ENCODE measurements at regions not wholly inside any gene's neighbourhood (a gene's known extent, or its start where the extent isn't known, plus 50 kb on each side); places are given as distances from the start of the nearest gene placed in this dataset.

- Histone ChIP-seq H2AK5ac (ENCODE audit: low read length) (no peak overlapping the region), H3K4ac (ENCODE audit: low read depth, low read length) (no peak overlapping the region), H2BK5ac (ENCODE audit: low read length) (no peak overlapping the region), H3K36me3 (ENCODE audit: control insufficient read depth, insufficient read depth, low read length) (no peaks in the 10 kb centered on the region), H2BK120ac (ENCODE audit: low read depth, low read length) (no peak overlapping the region), H4K8ac (ENCODE audit: low read depth, low read length) (no peak overlapping the region), H3K79me2 (ENCODE audit: control insufficient read depth, insufficient read depth, low read length) (no peaks in the 10 kb centered on the region), H3K27ac (ENCODE audit: low read depth, low read length) (no peak overlapping the region), H3K18ac (ENCODE audit: low read length) (no peak overlapping the region), H3K79me1 (ENCODE audit: low read length) (no peaks in the 10 kb centered on the region), H3K4me3 (ENCODE audit: low read length) (no peak overlapping the region), H3K23ac (ENCODE audit: low read length) (no peak overlapping the region), H2BK15ac (replicated peaks; ENCODE audit: low read depth) (no peak overlapping the region), H3K56ac (ENCODE audit: low read length) (no peak overlapping the region), H3K27me3 (ENCODE audit: insufficient read depth, low read length, poor library complexity) (no peaks in the 10 kb centered on the region), H3K9ac (ENCODE audit: low read length) (no peak overlapping the region), H3K4me1 (ENCODE audit: control insufficient read depth, low read depth, low read length) (no peaks in the 10 kb centered on the region), H3K4me2 (ENCODE audit: low read length) (no peak overlapping the region), H4K5ac (ENCODE audit: low read length) (no peak overlapping the region)
- DNase-seq: no peak
- WGBS (ENCODE audit: extremely low coverage, insufficient coverage, low lambda C conversion rate): no CpG with 5 or more reads among the region's 2 CpGs
Measured at GRCh38 chr2:10987439-10987838, 75.7 kb downstream of the KCNF1 start.

GRCh38 chr2:10987861-10988260, 76.1 kb downstream of the KCNF1 start:
- no peak overlapping the region for H3K4ac ChIP-seq (ENCODE audit: low read depth, low read length)
- H3K27me3 ChIP-seq (ENCODE audit: insufficient read depth, low read length, poor library complexity): no peaks in the 10 kb centered on the region
- DNase-seq: no peak

GRCh38 chr2:10989151-10989550, 77.4 kb downstream of the KCNF1 start:
- DNase-seq: no peak
- no peak overlapping the region for H3K56ac ChIP-seq (ENCODE audit: low read length)
- no peak overlapping the region for H3K4me3 ChIP-seq (ENCODE audit: low read length)

More at GRCh38 chr2:10987861-10988260, 76.1 kb downstream of the KCNF1 start:
- no peak overlapping the region for H2BK5ac ChIP-seq (ENCODE audit: low read length)
- no peak overlapping the region for H3K23ac ChIP-seq (ENCODE audit: low read length)
- H3K56ac ChIP-seq (ENCODE audit: low read length): no peak overlapping the region
- H3K4me2 ChIP-seq (ENCODE audit: low read length): no peak overlapping the region
- no peaks in the 10 kb centered on the region for H3K79me2 ChIP-seq (ENCODE audit: control insufficient read depth, insufficient read depth, low read length)
- no peak overlapping the region for H3K9ac ChIP-seq (ENCODE audit: low read length)
- H3K36me3 ChIP-seq (ENCODE audit: control insufficient read depth, insufficient read depth, low read length): no peaks in the 10 kb centered on the region
- no peaks in the 10 kb centered on the region for H3K79me1 ChIP-seq (ENCODE audit: low read length)
- WGBS (ENCODE audit: extremely low coverage, insufficient coverage, low lambda C conversion rate): no CpG with 5 or more reads among the region's 3 CpGs
- H3K18ac ChIP-seq (ENCODE audit: low read length): no peak overlapping the region
- H4K8ac ChIP-seq (ENCODE audit: low read depth, low read length): no peak overlapping the region
- no peaks in the 10 kb centered on the region for H3K4me1 ChIP-seq (ENCODE audit: control insufficient read depth, low read depth, low read length)
- H2BK120ac ChIP-seq (ENCODE audit: low read depth, low read length): no peak overlapping the region
- H3K4me3 ChIP-seq (ENCODE audit: low read length): no peak overlapping the region
- no peak overlapping the region for H4K5ac ChIP-seq (ENCODE audit: low read length)
- no peak overlapping the region for H2AK5ac ChIP-seq (ENCODE audit: low read length)
- H2BK15ac ChIP-seq (replicated peaks; ENCODE audit: low read depth): no peak overlapping the region
- H3K27ac ChIP-seq (ENCODE audit: low read depth, low read length): no peak overlapping the region

GRCh38 chr2:10989782-10990181, 78.0 kb downstream of the KCNF1 start:
- Histone ChIP-seq H4K5ac (ENCODE audit: low read length) (no peak overlapping the region), H3K27me3 (ENCODE audit: insufficient read depth, low read length, poor library complexity) (no peaks in the 10 kb centered on the region), H2BK120ac (ENCODE audit: low read depth, low read length) (no peak overlapping the region), H3K4me1 (ENCODE audit: control insufficient read depth, low read depth, low read length) (no peaks in the 10 kb centered on the region), H3K18ac (ENCODE audit: low read length) (no peak overlapping the region), H3K9ac (ENCODE audit: low read length) (no peak overlapping the region), H3K79me1 (ENCODE audit: low read length) (no peaks in the 10 kb centered on the region), H3K23ac (ENCODE audit: low read length) (no peak overlapping the region), H3K4ac (ENCODE audit: low read depth, low read length) (no peak overlapping the region), H3K4me3 (ENCODE audit: low read length) (no peak overlapping the region), H2BK5ac (ENCODE audit: low read length) (no peak overlapping the region), H3K79me2 (ENCODE audit: control insufficient read depth, insufficient read depth, low read length) (no peaks in the 10 kb centered on the region), H3K56ac (ENCODE audit: low read length) (no peak overlapping the region), H4K8ac (ENCODE audit: low read depth, low read length) (no peak overlapping the region), H2AK5ac (ENCODE audit: low read length) (no peak overlapping the region), H3K36me3 (ENCODE audit: control insufficient read depth, insufficient read depth, low read length) (no peaks in the 10 kb centered on the region), H3K4me2 (ENCODE audit: low read length) (no peak overlapping the region), H3K27ac (ENCODE audit: low read depth, low read length) (no peak overlapping the region), H2BK15ac (replicated peaks; ENCODE audit: low read depth) (no peak overlapping the region)
- DNase-seq: no peak
- no CpG with 5 or more reads among the region's 2 CpGs for WGBS (ENCODE audit: extremely low coverage, insufficient coverage, low lambda C conversion rate)

More at GRCh38 chr2:10989151-10989550, 77.4 kb downstream of the KCNF1 start:
- H3K4me1 ChIP-seq (ENCODE audit: control insufficient read depth, low read depth, low read length): no peaks in the 10 kb centered on the region
- no peak overlapping the region for H3K4ac ChIP-seq (ENCODE audit: low read depth, low read length)
- no peak overlapping the region for H4K8ac ChIP-seq (ENCODE audit: low read depth, low read length)
- H3K36me3 ChIP-seq (ENCODE audit: control insufficient read depth, insufficient read depth, low read length): no peaks in the 10 kb centered on the region
- no CpG with 5 or more reads among the region's 4 CpGs for whole genome bisulfite sequencing (ENCODE audit: extremely low coverage, insufficient coverage, low lambda C conversion rate)
- no peaks in the 10 kb centered on the region for H3K79me1 ChIP-seq (ENCODE audit: low read length)
- H3K27me3 ChIP-seq (ENCODE audit: insufficient read depth, low read length, poor library complexity): no peaks in the 10 kb centered on the region
- H2BK15ac ChIP-seq (replicated peaks; ENCODE audit: low read depth): no peak overlapping the region
- H3K27ac ChIP-seq (ENCODE audit: low read depth, low read length): no peak overlapping the region
- H2AK5ac ChIP-seq (ENCODE audit: low read length): no peak overlapping the region
- H3K9ac ChIP-seq (ENCODE audit: low read length): no peak overlapping the region
- no peak overlapping the region for H2BK5ac ChIP-seq (ENCODE audit: low read length)
- H3K79me2 ChIP-seq (ENCODE audit: control insufficient read depth, insufficient read depth, low read length): no peaks in the 10 kb centered on the region
- no peak overlapping the region for H3K18ac ChIP-seq (ENCODE audit: low read length)
- H3K4me2 ChIP-seq (ENCODE audit: low read length): no peak overlapping the region
- no peak overlapping the region for H2BK120ac ChIP-seq (ENCODE audit: low read depth, low read length)
- no peak overlapping the region for H4K5ac ChIP-seq (ENCODE audit: low read length)
- no peak overlapping the region for H3K23ac ChIP-seq (ENCODE audit: low read length)

GRCh38 chr2:10990561-10991111, 78.9 kb downstream of the KCNF1 start:
- DNase-seq: no peak
- H3K56ac ChIP-seq (ENCODE audit: low read length): no peak overlapping the region
- H4K5ac ChIP-seq (ENCODE audit: low read length): no peak overlapping the region
- H3K27ac ChIP-seq (ENCODE audit: low read depth, low read length): no peak overlapping the region
- H3K4me3 ChIP-seq (ENCODE audit: low read length): no peak overlapping the region
- H3K4me2 ChIP-seq (ENCODE audit: low read length): no peak overlapping the region
- no peaks in the 10 kb centered on the region for H3K36me3 ChIP-seq (ENCODE audit: control insufficient read depth, insufficient read depth, low read length)
- no peak overlapping the region for H2BK5ac ChIP-seq (ENCODE audit: low read length)
- no peaks in the 10 kb centered on the region for H3K4me1 ChIP-seq (ENCODE audit: control insufficient read depth, low read depth, low read length)
- H3K79me2 ChIP-seq (ENCODE audit: control insufficient read depth, insufficient read depth, low read length): no peaks in the 10 kb centered on the region
- H3K18ac ChIP-seq (ENCODE audit: low read length): no peak overlapping the region
- H2BK15ac ChIP-seq (replicated peaks; ENCODE audit: low read depth): no peak overlapping the region
- no peak overlapping the region for H3K4ac ChIP-seq (ENCODE audit: low read depth, low read length)
- no peak overlapping the region for H2AK5ac ChIP-seq (ENCODE audit: low read length)
- no peak overlapping the region for H3K9ac ChIP-seq (ENCODE audit: low read length)
- no peak overlapping the region for H4K8ac ChIP-seq (ENCODE audit: low read depth, low read length)
- WGBS (ENCODE audit: extremely low coverage, insufficient coverage, low lambda C conversion rate): no CpG with 5 or more reads among the region's 5 CpGs
- H3K23ac ChIP-seq (ENCODE audit: low read length): no peak overlapping the region
- H2BK120ac ChIP-seq (ENCODE audit: low read depth, low read length): no peak overlapping the region
- no peaks in the 10 kb centered on the region for H3K79me1 ChIP-seq (ENCODE audit: low read length)
- no peaks in the 10 kb centered on the region for H3K27me3 ChIP-seq (ENCODE audit: insufficient read depth, low read length, poor library complexity)
